Pancreas (tissue), 10 donors: ENCODE measurements at regions not wholly inside any gene's neighbourhood (a gene's known extent, or its start where the extent isn't known, plus 50 kb on each side); places are given as distances from the start of the nearest gene placed in this dataset.

ENCODE experiments used
- ATAC-seq, 4 donors: fragments of 200-7000 bp; cut with Tn5 transposase; one replicate each; pipeline versions ENCODE4 v1.8.0 to v1.9.1; 2020; ENCODE audit warnings: mild to moderate bottlenecking in 4 of 4, moderate library complexity in 4 of 4
- DNase-seq, 6 donors: peaks; one replicate each; pipeline ENCODE4 v3.0.0-alpha.2; 2020
- FAIRE-seq: peaks from 2 replicates; lab custom pipeline; 2012; peaks lifted over from hg19 to GRCh38; lab: Jason Lieb, UNC
- H3K27ac ChIP-seq, 4 donors: fragments of 200-600 bp; sonication (generic); 1 replicate in 3 of 4; 2 replicates in 1 of 4; pipeline versions ENCODE4 v1.5.0 to v1.8.0; 2020
- H3K27me3 ChIP-seq, 4 donors: fragments of 200-600 bp; one replicate each; pipeline ENCODE4 v1.8.0; 2021
- H3K36me3 ChIP-seq, 3 donors: fragments of 200-600 bp; sonication (generic) in 1 of 3; one replicate each; pipeline versions ENCODE4 v1.5.0 to v1.8.0; 2020 to 2021
- H3K4me1 ChIP-seq, 3 donors: fragments of 200-600 bp; one replicate each; pipeline ENCODE4 v1.8.0; 2021
- H3K4me3 ChIP-seq, 4 donors: fragments of 200-600 bp; sonication (generic) in 2 of 4; one replicate each; pipeline versions ENCODE4 v1.5.0 to v1.8.0; 2020 to 2021
- H3K9me3 ChIP-seq, 4 donors: fragments of 200-600 bp; one replicate each; pipeline ENCODE4 v1.8.0; 2021
- CTCF ChIP-seq, 4 donors: fragments of 200-600 bp; sonication (generic) in 3 of 4; IDR thresholded peaks; one replicate each; pipeline versions ENCODE4 v1.5.0 to v1.8.0; 2021; ENCODE audit warnings: antibody characterized with exemption in 4 of 4
- WGBS, 2 donors: extraction: QIAGEN DNeasy Blood & Tissue Kit; methylation state at CpG; one replicate each; pipeline ENCODE4 v1.1.7; 2013; 5-methylcytosine and 5-hydroxymethylcytosine counted together
- intact Hi-C, 3 donors: fragments of 100-400 bp; cut with DNase I; formaldehyde crosslinking; loops; one replicate each; pipeline versions ENCODE4 v1.11.1 to v1.14.2; 2022
- donor health status: healthy with polysubstance abuse.
- donor health status: DM: no; HTN: no; CAD: no; lungs with moderate emphysema.
- donor health status: DM: no; HTN: no; CAD: no.
- donor health status: control.
- donor health status: control.
- donor health status: Bipolar disorder and iron deficiency.
- donor health status: DM: yes; HTN: yes; CAD: no.
- donor health status: DM: no; HTN: no; CAD: no.
- donor health status: DM: no; HTN: no; CAD: no.
- donor health status: DM: yes; HTN: yes; CAD: no.

- DNase-seq (no peak), FAIRE-seq (no peak), ATAC-seq (no peak)
- Histone ChIP-seq H3K4me3 (no peak overlapping the region), H3K36me3 (no peaks in the 10 kb centered on the region), H3K4me1 (no peaks in the 10 kb centered on the region), H3K9me3 (no peaks in the 10 kb centered on the region), H3K27me3 (no peaks in the 10 kb centered on the region), H3K27ac (no peak overlapping the region)
- WGBS, 2 donors: 64 to 71% methylated on average over 4 of the region's 4 CpGs
- intact Hi-C loops: no loop called here
- no peak for TF ChIP-seq CTCF (IDR thresholded peaks at IDR 0.05)
Measured at GRCh38 chr22:27206374-27207133, 549.2 kb downstream of the MIAT start.

GRCh38 chr22:27207266-27207665, 549.9 kb downstream of the MIAT start:
- intact Hi-C loops: no loop called here
- no peak for ATAC-seq
- WGBS, 2 donors: 62 to 70% methylated on average over 5 of the region's 5 CpGs
- Histone ChIP-seq H3K27me3 (no peaks in the 10 kb centered on the region), H3K36me3 (no peaks in the 10 kb centered on the region), H3K9me3 (no peaks in the 10 kb centered on the region), H3K4me1 (peaks cover 0 to 3% (median 0%) of the 10 kb centered on the region in 3 donors), H3K4me3 (no peak overlapping the region), H3K27ac (no peak overlapping the region)
- DNase-seq: no peak
- no peak for TF ChIP-seq CTCF (IDR thresholded peaks at IDR 0.05)
- FAIRE-seq: no peak

GRCh38 chr22:27207907-27208306, 550.5 kb downstream of the MIAT start:
- no peaks in the 10 kb centered on the region for H3K36me3 ChIP-seq
- no peak overlapping the region for H3K27ac ChIP-seq
- intact Hi-C loops: no loop called here
- H3K4me3 ChIP-seq: no peak overlapping the region
- WGBS, 2 donors: 53 to 57% methylated on average over 4 of the region's 4 CpGs
- peaks cover 0 to 7% (median 1%) of the 10 kb centered on the region in 3 donors for H3K4me1 ChIP-seq
- no peak for TF ChIP-seq CTCF (IDR thresholded peaks at IDR 0.05)
- ATAC-seq (no peak), DNase-seq (no peak), FAIRE-seq (no peak)
- no peaks in the 10 kb centered on the region for H3K9me3 ChIP-seq
- no peaks in the 10 kb centered on the region for H3K27me3 ChIP-seq

GRCh38 chr22:27210111-27210730, 552.8 kb downstream of the MIAT start:
- no peaks in the 10 kb centered on the region for H3K36me3 ChIP-seq
- peaks cover 0 to 9% (median 5%) of the 10 kb centered on the region in 3 donors for H3K4me1 ChIP-seq
- no peaks in the 10 kb centered on the region for H3K9me3 ChIP-seq
- no peak overlapping the region for H3K4me3 ChIP-seq
- WGBS, 2 donors: 72 to 79% methylated on average over 10 of the region's 10 CpGs
- DNase-seq (no peak), FAIRE-seq (no peak), ATAC-seq (no peak)
- H3K27me3 ChIP-seq: no peaks in the 10 kb centered on the region
- TF ChIP-seq CTCF (IDR thresholded peaks at IDR 0.05): no peak
- H3K27ac ChIP-seq: no peak overlapping the region
- intact Hi-C loops: no loop called here

GRCh38 chr22:27212102-27212501, 554.7 kb downstream of the MIAT start:
- Histone ChIP-seq H3K27ac (peak overlapping the region in 1 of 4 donors; percentile 39), H3K27me3 (no peaks in the 10 kb centered on the region), H3K9me3 (no peaks in the 10 kb centered on the region), H3K4me1 (peaks cover 0 to 9% (median 5%) of the 10 kb centered on the region in 3 donors), H3K4me3 (no peak overlapping the region), H3K36me3 (no peaks in the 10 kb centered on the region)
- intact Hi-C loops: no loop called here
- DNase-seq: no peak
- no peak for FAIRE-seq
- WGBS, 2 donors: 52 to 57% methylated on average over 4 of the region's 4 CpGs
- TF ChIP-seq CTCF (IDR thresholded peaks at IDR 0.05): no peak
- ATAC-seq: no peak
